Globus pallidus (tissue), 1 donor: ENCODE measurements at regions not wholly inside any gene's neighbourhood (a gene's known extent, or its start where the extent isn't known, plus 50 kb on each side); places are given as distances from the start of the nearest gene placed in this dataset.

Experiments
- DNase-seq: peaks from one replicate; pipeline ENCODE4 v3.0.0-alpha.2; 2015; ENCODE audit warnings: low spot score

GRCh38 chr2:53260568-53260967, 507.0 kb upstream of the CHAC2 start:
- DNase-seq = no peak

GRCh38 chr2:53259395-53260009, 508.1 kb upstream of the CHAC2 start:
- DNase-seq = no peak

- DNase-seq = no peak
Observed at GRCh38 chr2:53257287-53257686, 510.3 kb upstream of the CHAC2 start.

GRCh38 chr2:53253244-53253643, 514.4 kb upstream of the CHAC2 start:
- no peak for DNase-seq

GRCh38 chr2:53252115-53252514, 515.5 kb upstream of the CHAC2 start:
- DNase-seq = no peak

GRCh38 chr2:53247956-53248735, 519.5 kb upstream of the CHAC2 start:
- DNase-seq = no peak

GRCh38 chr2:53243430-53243829, 524.2 kb upstream of the CHAC2 start:
- no peak for DNase-seq

GRCh38 chr2:53242090-53242489, 525.5 kb upstream of the CHAC2 start:
- no peak for DNase-seq

GRCh38 chr2:53235836-53236582, 531.6 kb upstream of the CHAC2 start:
- no peak for DNase-seq

GRCh38 chr2:53234548-53234903, 533.1 kb upstream of the CHAC2 start:
- no peak for DNase-seq

- DNase-seq = no peak
Observed at GRCh38 chr2:53233759-53234547, 533.7 kb upstream of the CHAC2 start.

GRCh38 chr2:53231908-53232307, 535.7 kb upstream of the CHAC2 start:
- no peak for DNase-seq

- DNase-seq = no peak
Observed at GRCh38 chr2:53230691-53231090, 536.9 kb upstream of the CHAC2 start.

- no peak for DNase-seq
Observed at GRCh38 chr2:53227535-53227934, 540.1 kb upstream of the CHAC2 start.

- no peak for DNase-seq
Observed at GRCh38 chr2:53220969-53221368, 546.6 kb upstream of the CHAC2 start.

- no peak for DNase-seq
Observed at GRCh38 chr2:53217250-53217649, 550.4 kb upstream of the CHAC2 start.

- DNase-seq = no peak
Observed at GRCh38 chr2:53216805-53217204, 550.8 kb upstream of the CHAC2 start.

- DNase-seq = no peak
Observed at GRCh38 chr2:53212576-53212975, 555.0 kb upstream of the CHAC2 start.

GRCh38 chr2:53211201-53211774, 556.3 kb upstream of the CHAC2 start:
- DNase-seq = no peak

- DNase-seq = no peak
Observed at GRCh38 chr2:53210538-53210937, 557.1 kb upstream of the CHAC2 start.

- DNase-seq = no peak
Observed at GRCh38 chr2:53209679-53210458, 557.7 kb upstream of the CHAC2 start.
